HEK293 (cell line): ENCODE measurements at regions not wholly inside any gene's neighbourhood (a gene's known extent, or its start where the extent isn't known, plus 50 kb on each side); places are given as distances from the start of the nearest gene placed in this dataset.

ENCODE experiments used
- BCL11A ChIP-seq: fragments of 450-650 bp; formaldehyde crosslinking; IDR thresholded peaks from 2 replicates; pipeline ENCODE4 v1.5.1; 2016; ENCODE audit warnings: low read depth, missing biosample characterization, missing genetic modification characterization
- CTCF ChIP-seq: fragments of 450-650 bp; formaldehyde crosslinking; IDR thresholded peaks from 2 replicates; pipeline ENCODE4 v1.5.1; 2016; ENCODE audit warnings: missing biosample characterization, missing genetic modification characterization
- YY1 ChIP-seq: fragments of 450-650 bp; formaldehyde crosslinking; IDR thresholded peaks from 2 replicates; pipeline ENCODE4 v1.5.1; 2018; ENCODE audit warnings: missing biosample characterization, missing genetic modification characterization
- ZFP3 ChIP-seq: fragments of 450-650 bp; formaldehyde crosslinking; IDR thresholded peaks from 2 replicates; pipeline ENCODE4 v1.5.1; 2016; ENCODE audit warnings: low read depth, missing biosample characterization, missing genetic modification characterization
- ZNF121 ChIP-seq: fragments of 450-650 bp; formaldehyde crosslinking; IDR thresholded peaks from 2 replicates; pipeline ENCODE4 v1.5.1; 2016; ENCODE audit warnings: missing biosample characterization, missing genetic modification characterization
- ZNF211 ChIP-seq: fragments of 450-650 bp; formaldehyde crosslinking; IDR thresholded peaks from 2 replicates; pipeline ENCODE4 v1.5.1; 2016; ENCODE audit warnings: low read depth, missing biosample characterization, missing genetic modification characterization
- ZNF248 ChIP-seq: fragments of 450-650 bp; formaldehyde crosslinking; IDR thresholded peaks from 2 replicates; pipeline ENCODE4 v1.5.1; 2017; ENCODE audit warnings: missing biosample characterization, missing genetic modification characterization
- ZNF274 ChIP-seq, 2 experiments: fragments of 200-500 bp in 1 of 2; fragments of 450-650 bp in 1 of 2; sonication (Bioruptor generic) in 1 of 2; formaldehyde crosslinking in 1 of 2; IDR thresholded peaks; 2 replicates each; pipeline versions ENCODE4 v1.5.1 to v1.6.1; 2014 to 2016; ENCODE audit warnings: borderline replicate concordance in 1 of 2, inconsistent platforms in 1 of 2, low read length in 1 of 2, missing biosample characterization in 1 of 2, missing genetic modification characterization in 1 of 2
- ZNF423 ChIP-seq: fragments of 450-650 bp; formaldehyde crosslinking; IDR thresholded peaks from 2 replicates; pipeline ENCODE4 v1.5.1; 2016; ENCODE audit warnings: missing biosample characterization, missing genetic modification characterization
- ZNF426 ChIP-seq: fragments of 450-650 bp; formaldehyde crosslinking; IDR thresholded peaks from 2 replicates; pipeline ENCODE4 v1.5.1; 2017; ENCODE audit warnings: missing biosample characterization, missing genetic modification characterization, mild to moderate bottlenecking, inconsistent platforms, moderate library complexity
- ZNF777 ChIP-seq: fragments of 450-650 bp; formaldehyde crosslinking; IDR thresholded peaks from 2 replicates; pipeline ENCODE4 v1.5.1; 2017; ENCODE audit warnings: missing biosample characterization, missing genetic modification characterization, borderline replicate concordance
- TF ChIP-seq, protein P1 (sequence below): fragments of 450-650 bp; formaldehyde crosslinking; IDR thresholded peaks from 2 replicates; pipeline ENCODE4 v1.5.1; 2016; ENCODE audit warnings: missing biosample characterization, missing genetic modification characterization, low read depth
- TF ChIP-seq, protein P2 (sequence below): fragments of 450-650 bp; formaldehyde crosslinking; IDR thresholded peaks from 2 replicates; pipeline ENCODE4 v1.5.1; 2016; ENCODE audit warnings: missing biosample characterization, missing genetic modification characterization

- TF ChIP-seq CTCF (tag by site-specific recombination) (no peak), ZNF211 (tag by site-specific recombination) (no peak), ZNF248 (tag by site-specific recombination) (no peak), ZFP3 (tag by site-specific recombination) (no peak), BCL11A (tag by site-specific recombination) (no peak), ZNF274 (IDR thresholded peaks at IDR 0.05; ENCODE audit: low read length) (no peak), ZNF274 (tag by site-specific recombination; IDR thresholded peaks at IDR 0.05; ENCODE audit: borderline replicate concordance) (no peak), ZNF777 (tag by site-specific recombination) (no peak), ZNF426 (tag by site-specific recombination) (no peak), YY1 (tag by site-specific recombination) (no peak), ZNF121 (tag by site-specific recombination) (no peak), ZNF423 (tag by site-specific recombination) (no peak)
- TF ChIP-seq, protein P1, sequence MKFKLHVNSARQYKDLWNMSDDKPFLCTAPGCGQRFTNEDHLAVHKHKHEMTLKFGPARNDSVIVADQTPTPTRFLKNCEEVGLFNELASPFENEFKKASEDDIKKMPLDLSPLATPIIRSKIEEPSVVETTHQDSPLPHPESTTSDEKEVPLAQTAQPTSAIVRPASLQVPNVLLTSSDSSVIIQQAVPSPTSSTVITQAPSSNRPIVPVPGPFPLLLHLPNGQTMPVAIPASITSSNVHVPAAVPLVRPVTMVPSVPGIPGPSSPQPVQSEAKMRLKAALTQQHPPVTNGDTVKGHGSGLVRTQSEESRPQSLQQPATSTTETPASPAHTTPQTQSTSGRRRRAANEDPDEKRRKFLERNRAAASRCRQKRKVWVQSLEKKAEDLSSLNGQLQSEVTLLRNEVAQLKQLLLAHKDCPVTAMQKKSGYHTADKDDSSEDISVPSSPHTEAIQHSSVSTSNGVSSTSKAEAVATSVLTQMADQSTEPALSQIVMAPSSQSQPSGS = no peak
- TF ChIP-seq, protein P2, sequence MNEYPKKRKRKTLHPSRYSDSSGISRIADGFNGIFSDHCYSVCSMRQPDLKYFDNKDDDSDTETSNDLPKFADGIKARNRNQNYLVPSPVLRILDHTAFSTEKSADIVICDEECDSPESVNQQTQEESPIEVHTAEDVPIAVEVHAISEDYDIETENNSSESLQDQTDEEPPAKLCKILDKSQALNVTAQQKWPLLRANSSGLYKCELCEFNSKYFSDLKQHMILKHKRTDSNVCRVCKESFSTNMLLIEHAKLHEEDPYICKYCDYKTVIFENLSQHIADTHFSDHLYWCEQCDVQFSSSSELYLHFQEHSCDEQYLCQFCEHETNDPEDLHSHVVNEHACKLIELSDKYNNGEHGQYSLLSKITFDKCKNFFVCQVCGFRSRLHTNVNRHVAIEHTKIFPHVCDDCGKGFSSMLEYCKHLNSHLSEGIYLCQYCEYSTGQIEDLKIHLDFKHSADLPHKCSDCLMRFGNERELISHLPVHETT (tag by site-specific recombination) = no peak
These were observed 918.6 kb upstream of the PABPC4L start for GRCh38 chr4:135120195-135120594.
